ENCODE measurements at regions not wholly inside any gene's neighbourhood (a gene's known extent, or its start where the extent isn't known, plus 50 kb on each side); places are given as distances from the start of the nearest gene placed in this dataset.

DNA sequence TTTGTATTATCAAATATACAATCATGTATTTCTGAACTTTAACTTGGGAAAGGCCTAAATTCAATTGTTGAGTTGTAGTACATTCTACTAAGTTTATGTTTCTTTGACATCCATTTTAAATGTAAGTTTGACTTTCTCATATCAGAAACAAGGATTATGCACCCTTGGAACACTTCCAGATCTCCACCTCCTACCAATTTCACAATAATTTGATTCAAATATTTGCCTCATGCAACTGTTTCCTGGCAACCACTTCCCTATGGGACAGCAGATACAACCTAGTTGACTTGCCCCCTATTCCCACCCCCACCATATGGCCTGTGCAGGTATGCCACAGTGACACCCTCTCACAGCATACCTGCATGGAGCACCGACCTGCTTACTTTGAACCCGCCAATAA lies 506.4 kb upstream of the PABPC4L start:
- DNase-seq (ENCODE audit: low read depth, low spot score) (no peak), ATAC-seq (no peak)
- intact Hi-C loops (cut with micrococcal nuclease): no loop called here
- POLR2A ChIA-PET: no interaction called here
- H3K9me3 ChIP-seq (ENCODE audit: control insufficient read depth in 1 of 2, insufficient read depth in 1 of 2, low read depth in 1 of 2, low read length in 2 of 2): no peaks in the 10 kb centered on the region
- H3K4me3 ChIP-seq (replicated peaks in 1 of 2; ENCODE audit: low read depth in 1 of 2, low read length in 2 of 2): no peak overlapping the region
- H3K4me1 ChIP-seq (ENCODE audit: control insufficient read depth in 1 of 2, insufficient read depth in 2 of 2, low read length in 2 of 2): no peaks in the 10 kb centered on the region
- no peaks in the 10 kb centered on the region; the same call in 1 of the 2 replicates for H3K9me2 ChIP-seq (ENCODE audit: insufficient read depth)
- RAD21 ChIA-PET (ENCODE audit: low non-redundant PET in 1 of 2, low total read pairs in 2 of 2, uncharacterized antibody in 2 of 2, unreplicated experiment in 2 of 2): no interaction called here
- H3K9ac ChIP-seq (ENCODE audit: low read length): no peak overlapping the region
- BruUV-seq (replicated peaks): no TSS peak
- H4K20me1 ChIP-seq (ENCODE audit: insufficient read depth): no peaks in the 10 kb centered on the region
- H3K4me2 ChIP-seq (ENCODE audit: low read length): no peak overlapping the region
- CTCF ChIA-PET: no interaction called here
- no peaks in the 10 kb centered on the region for H3K79me2 ChIP-seq (ENCODE audit: insufficient read depth, low read length)
- H3K36me3 ChIP-seq (ENCODE audit: control insufficient read depth in 1 of 2, insufficient read depth in 2 of 2, low read length in 2 of 2): no peaks in the 10 kb centered on the region
- no peaks in the 10 kb centered on the region for H3K27me3 ChIP-seq (ENCODE audit: insufficient read depth, low read length)
- no peak overlapping the region for H2AFZ ChIP-seq (ENCODE audit: low read depth, low read length, poor library complexity, severe bottlenecking)
- no peak for TF ChIP-seq CBX3 (IDR thresholded peaks at IDR 0.05; ENCODE audit: low read depth)
- TF ChIP-seq, protein P1, sequence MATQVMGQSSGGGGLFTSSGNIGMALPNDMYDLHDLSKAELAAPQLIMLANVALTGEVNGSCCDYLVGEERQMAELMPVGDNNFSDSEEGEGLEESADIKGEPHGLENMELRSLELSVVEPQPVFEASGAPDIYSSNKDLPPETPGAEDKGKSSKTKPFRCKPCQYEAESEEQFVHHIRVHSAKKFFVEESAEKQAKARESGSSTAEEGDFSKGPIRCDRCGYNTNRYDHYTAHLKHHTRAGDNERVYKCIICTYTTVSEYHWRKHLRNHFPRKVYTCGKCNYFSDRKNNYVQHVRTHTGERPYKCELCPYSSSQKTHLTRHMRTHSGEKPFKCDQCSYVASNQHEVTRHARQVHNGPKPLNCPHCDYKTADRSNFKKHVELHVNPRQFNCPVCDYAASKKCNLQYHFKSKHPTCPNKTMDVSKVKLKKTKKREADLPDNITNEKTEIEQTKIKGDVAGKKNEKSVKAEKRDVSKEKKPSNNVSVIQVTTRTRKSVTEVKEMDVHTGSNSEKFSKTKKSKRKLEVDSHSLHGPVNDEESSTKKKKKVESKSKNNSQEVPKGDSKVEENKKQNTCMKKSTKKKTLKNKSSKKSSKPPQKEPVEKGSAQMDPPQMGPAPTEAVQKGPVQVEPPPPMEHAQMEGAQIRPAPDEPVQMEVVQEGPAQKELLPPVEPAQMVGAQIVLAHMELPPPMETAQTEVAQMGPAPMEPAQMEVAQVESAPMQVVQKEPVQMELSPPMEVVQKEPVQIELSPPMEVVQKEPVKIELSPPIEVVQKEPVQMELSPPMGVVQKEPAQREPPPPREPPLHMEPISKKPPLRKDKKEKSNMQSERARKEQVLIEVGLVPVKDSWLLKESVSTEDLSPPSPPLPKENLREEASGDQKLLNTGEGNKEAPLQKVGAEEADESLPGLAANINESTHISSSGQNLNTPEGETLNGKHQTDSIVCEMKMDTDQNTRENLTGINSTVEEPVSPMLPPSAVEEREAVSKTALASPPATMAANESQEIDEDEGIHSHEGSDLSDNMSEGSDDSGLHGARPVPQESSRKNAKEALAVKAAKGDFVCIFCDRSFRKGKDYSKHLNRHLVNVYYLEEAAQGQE (IDR thresholded peaks at IDR 0.05; ENCODE audit: low read depth): no peak
- no peak for TF ChIP-seq POLR2AphosphoS5 (IDR thresholded peaks at IDR 0.05; ENCODE audit: low read depth, low read length)
- no peak for TF ChIP-seq FOSL1 (IDR thresholded peaks at IDR 0.05; ENCODE audit: low read depth)
- no peak for TF ChIP-seq EGR1 (IDR thresholded peaks at IDR 0.05; ENCODE audit: low read depth)
- no peak for TF ChIP-seq POLR2A (IDR thresholded peaks at IDR 0.05; ENCODE audit: borderline replicate concordance, extremely low read depth, insufficient read depth, insufficient read length)
- TF ChIP-seq CEBPB (IDR thresholded peaks at IDR 0.05; ENCODE audit: low read depth): no peak
- no peak for TF ChIP-seq YY1 (IDR thresholded peaks at IDR 0.05; ENCODE audit: extremely low read depth, insufficient replicate concordance, low read depth, low read length)
- no peak for TF ChIP-seq ZFX (IDR thresholded peaks at IDR 0.05)
- no peak for TF ChIP-seq SP1 (IDR thresholded peaks at IDR 0.05; ENCODE audit: low read depth)
- TF ChIP-seq EZH2 (IDR thresholded peaks at IDR 0.05): no peak
- no peak for TF ChIP-seq TCF7L2 (IDR thresholded peaks at IDR 0.05; ENCODE audit: borderline replicate concordance, extremely low read depth, insufficient read depth, insufficient read length)
- H3K27ac ChIP-seq (ENCODE audit: low read depth, low read length): no peak overlapping the region

Measured in HCT116 (cell line).